Stomach (tissue), 4 donors: ENCODE measurements at regions not wholly inside any gene's neighbourhood (a gene's known extent, or its start where the extent isn't known, plus 50 kb on each side); places are given as distances from the start of the nearest gene placed in this dataset.

Experiments
- CTCF ChIP-seq, 7 experiments: fragments of 450-650 bp in 4 of 7; fragments of 200-600 bp in 3 of 7; sonication (generic) in 3 of 7; IDR thresholded peaks; one replicate each; pipeline ENCODE4 v1.5.1; 2016 to 2019; ENCODE audit warnings: antibody characterized with exemption in 7 of 7, control low read depth in 2 of 7, mild to moderate bottlenecking in 1 of 7
- POLR2A ChIP-seq, 4 donors: fragments of 450-650 bp; IDR thresholded peaks; one replicate each; pipeline ENCODE4 v1.6.1; 2016; ENCODE audit warnings: antibody characterized with exemption in 4 of 4, control low read depth in 2 of 4, mild to moderate bottlenecking in 1 of 4, moderate library complexity in 1 of 4
- POLR2AphosphoS5 ChIP-seq, 3 donors: sonication (generic); formaldehyde crosslinking; IDR thresholded peaks; one replicate each; pipeline ENCODE4 v1.6.1; 2016; ENCODE audit warnings: antibody characterized with exemption in 3 of 3

- TF ChIP-seq POLR2A (IDR thresholded peaks at IDR 0.05) (no peak), CTCF (IDR thresholded peaks at IDR 0.05) (no peak), POLR2AphosphoS5 (IDR thresholded peaks at IDR 0.05) (no peak)
These were observed 192.2 kb downstream of the FGF13 start for GRCh38 chrX:138519296-138519695.
